DND-41 (cell line): ENCODE measurements at regions not wholly inside any gene's neighbourhood (a gene's known extent, or its start where the extent isn't known, plus 50 kb on each side); places are given as distances from the start of the nearest gene placed in this dataset.

Source experiments
- EZH2 ChIP-seq: IDR thresholded peaks from 3 replicates; pipeline ENCODE4 v1.6.1; 2012; ENCODE audit warnings: borderline replicate concordance, low read depth, mild to moderate bottlenecking, moderate library complexity, low read length, inconsistent platforms; ENCODE audit not compliant: severe bottlenecking
- TF ChIP-seq, protein P1 (sequence below): IDR thresholded peaks from 2 replicates; pipeline ENCODE4 v1.5.1; 2012; ENCODE audit warnings: borderline replicate concordance, low read length, moderate library complexity, mild to moderate bottlenecking; ENCODE audit not compliant: poor library complexity, severe bottlenecking; ENCODE audit errors: extremely low read depth

DNA sequence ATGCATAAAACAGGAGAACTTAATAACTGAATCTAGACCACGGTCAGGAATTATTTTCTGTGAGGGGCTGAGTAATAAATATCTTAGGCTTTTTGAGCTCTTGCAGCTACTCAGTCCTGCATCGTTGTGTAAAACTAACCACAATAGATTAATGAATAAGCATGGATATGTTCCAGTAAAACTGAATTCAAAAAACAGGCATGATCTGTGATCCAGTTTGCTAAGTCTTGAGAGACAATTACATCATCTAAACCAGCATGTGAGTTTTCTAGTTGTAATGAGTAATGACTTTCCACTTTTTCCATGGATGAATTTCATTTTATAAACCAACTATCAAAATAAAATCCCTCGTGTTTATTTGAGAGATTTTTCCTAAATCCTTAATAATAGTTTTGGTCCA, 336.8 kb downstream of the RFPL4B start:
- TF ChIP-seq, protein P1, sequence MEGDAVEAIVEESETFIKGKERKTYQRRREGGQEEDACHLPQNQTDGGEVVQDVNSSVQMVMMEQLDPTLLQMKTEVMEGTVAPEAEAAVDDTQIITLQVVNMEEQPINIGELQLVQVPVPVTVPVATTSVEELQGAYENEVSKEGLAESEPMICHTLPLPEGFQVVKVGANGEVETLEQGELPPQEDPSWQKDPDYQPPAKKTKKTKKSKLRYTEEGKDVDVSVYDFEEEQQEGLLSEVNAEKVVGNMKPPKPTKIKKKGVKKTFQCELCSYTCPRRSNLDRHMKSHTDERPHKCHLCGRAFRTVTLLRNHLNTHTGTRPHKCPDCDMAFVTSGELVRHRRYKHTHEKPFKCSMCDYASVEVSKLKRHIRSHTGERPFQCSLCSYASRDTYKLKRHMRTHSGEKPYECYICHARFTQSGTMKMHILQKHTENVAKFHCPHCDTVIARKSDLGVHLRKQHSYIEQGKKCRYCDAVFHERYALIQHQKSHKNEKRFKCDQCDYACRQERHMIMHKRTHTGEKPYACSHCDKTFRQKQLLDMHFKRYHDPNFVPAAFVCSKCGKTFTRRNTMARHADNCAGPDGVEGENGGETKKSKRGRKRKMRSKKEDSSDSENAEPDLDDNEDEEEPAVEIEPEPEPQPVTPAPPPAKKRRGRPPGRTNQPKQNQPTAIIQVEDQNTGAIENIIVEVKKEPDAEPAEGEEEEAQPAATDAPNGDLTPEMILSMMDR, result no peak
- TF ChIP-seq EZH2, result no peak
